ENCODE measurements at regions not wholly inside any gene's neighbourhood (a gene's known extent, or its start where the extent isn't known, plus 50 kb on each side); places are given as distances from the start of the nearest gene placed in this dataset.

DNA sequence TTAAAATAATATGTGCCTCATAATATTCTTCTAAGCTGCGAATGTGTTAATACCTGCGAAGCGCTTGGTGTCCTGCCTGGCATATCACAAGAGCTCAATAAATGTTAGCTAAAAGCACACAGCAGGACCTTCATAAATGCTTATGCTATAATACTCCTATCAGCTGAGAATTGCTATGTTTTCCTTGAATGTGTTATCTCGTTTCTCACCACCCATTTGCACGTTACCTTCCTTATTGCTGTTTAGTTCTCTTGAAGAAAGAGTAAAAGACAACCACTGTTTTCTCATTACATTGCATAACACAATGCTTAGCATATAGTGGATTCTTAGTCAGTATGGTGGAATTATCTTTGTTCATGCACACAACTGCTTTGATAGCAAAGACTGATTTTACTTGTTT is 76.6 kb downstream of the EDN1 start:
- Histone ChIP-seq H3K9me3 (ENCODE audit: low read length) (no peaks in the 10 kb centered on the region), H2AFZ (ENCODE audit: low read depth, low read length) (no peak overlapping the region), H3K36me3 (ENCODE audit: insufficient read depth, low read length) (no peaks in the 10 kb centered on the region), H3F3A (ENCODE audit: insufficient read depth, low read length, poor library complexity, severe bottlenecking) (no peaks in the 10 kb centered on the region), H3K9ac (ENCODE audit: low read length) (no peak overlapping the region), H3K9me2 (ENCODE audit: insufficient read depth, low read length) (no peaks in the 10 kb centered on the region), H4K20me1 (ENCODE audit: insufficient read depth) (no peaks in the 10 kb centered on the region), H3K4me3 (ENCODE audit: low read length) (no peak overlapping the region), H3K79me2 (replicated peaks; ENCODE audit: insufficient read depth, low read length) (no peaks in the 10 kb centered on the region), H3K4me2 (ENCODE audit: low read length) (no peak overlapping the region), H3K27me3 (ENCODE audit: insufficient read depth, low read depth, low read length) (no peaks in the 10 kb centered on the region), H3K27ac (ENCODE audit: low read length) (no peak overlapping the region)
- TF ChIP-seq TAF1 (IDR thresholded peaks at IDR 0.05; ENCODE audit: low read depth) (no peak), MXI1 (conservative IDR thresholded peaks at IDR 0.05; ENCODE audit: poor library complexity, severe bottlenecking) (no peak), EZH2 (IDR thresholded peaks at IDR 0.05; ENCODE audit: borderline replicate concordance, insufficient read depth, low read length, poor library complexity, severe bottlenecking) (no peak), EP300 (conservative IDR thresholded peaks at IDR 0.05; ENCODE audit: poor library complexity, severe bottlenecking) (no peak), POLR2AphosphoS5 (IDR thresholded peaks at IDR 0.05) (no peak), RAD21 (conservative IDR thresholded peaks at IDR 0.05) (no peak), SMC3 (conservative IDR thresholded peaks at IDR 0.05; ENCODE audit: poor library complexity) (no peak)
- TF ChIP-seq, protein P1, sequence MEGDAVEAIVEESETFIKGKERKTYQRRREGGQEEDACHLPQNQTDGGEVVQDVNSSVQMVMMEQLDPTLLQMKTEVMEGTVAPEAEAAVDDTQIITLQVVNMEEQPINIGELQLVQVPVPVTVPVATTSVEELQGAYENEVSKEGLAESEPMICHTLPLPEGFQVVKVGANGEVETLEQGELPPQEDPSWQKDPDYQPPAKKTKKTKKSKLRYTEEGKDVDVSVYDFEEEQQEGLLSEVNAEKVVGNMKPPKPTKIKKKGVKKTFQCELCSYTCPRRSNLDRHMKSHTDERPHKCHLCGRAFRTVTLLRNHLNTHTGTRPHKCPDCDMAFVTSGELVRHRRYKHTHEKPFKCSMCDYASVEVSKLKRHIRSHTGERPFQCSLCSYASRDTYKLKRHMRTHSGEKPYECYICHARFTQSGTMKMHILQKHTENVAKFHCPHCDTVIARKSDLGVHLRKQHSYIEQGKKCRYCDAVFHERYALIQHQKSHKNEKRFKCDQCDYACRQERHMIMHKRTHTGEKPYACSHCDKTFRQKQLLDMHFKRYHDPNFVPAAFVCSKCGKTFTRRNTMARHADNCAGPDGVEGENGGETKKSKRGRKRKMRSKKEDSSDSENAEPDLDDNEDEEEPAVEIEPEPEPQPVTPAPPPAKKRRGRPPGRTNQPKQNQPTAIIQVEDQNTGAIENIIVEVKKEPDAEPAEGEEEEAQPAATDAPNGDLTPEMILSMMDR (IDR thresholded peaks at IDR 0.05; ENCODE audit: poor library complexity, severe bottlenecking), result no peak
- TF ChIP-seq, protein P2, sequence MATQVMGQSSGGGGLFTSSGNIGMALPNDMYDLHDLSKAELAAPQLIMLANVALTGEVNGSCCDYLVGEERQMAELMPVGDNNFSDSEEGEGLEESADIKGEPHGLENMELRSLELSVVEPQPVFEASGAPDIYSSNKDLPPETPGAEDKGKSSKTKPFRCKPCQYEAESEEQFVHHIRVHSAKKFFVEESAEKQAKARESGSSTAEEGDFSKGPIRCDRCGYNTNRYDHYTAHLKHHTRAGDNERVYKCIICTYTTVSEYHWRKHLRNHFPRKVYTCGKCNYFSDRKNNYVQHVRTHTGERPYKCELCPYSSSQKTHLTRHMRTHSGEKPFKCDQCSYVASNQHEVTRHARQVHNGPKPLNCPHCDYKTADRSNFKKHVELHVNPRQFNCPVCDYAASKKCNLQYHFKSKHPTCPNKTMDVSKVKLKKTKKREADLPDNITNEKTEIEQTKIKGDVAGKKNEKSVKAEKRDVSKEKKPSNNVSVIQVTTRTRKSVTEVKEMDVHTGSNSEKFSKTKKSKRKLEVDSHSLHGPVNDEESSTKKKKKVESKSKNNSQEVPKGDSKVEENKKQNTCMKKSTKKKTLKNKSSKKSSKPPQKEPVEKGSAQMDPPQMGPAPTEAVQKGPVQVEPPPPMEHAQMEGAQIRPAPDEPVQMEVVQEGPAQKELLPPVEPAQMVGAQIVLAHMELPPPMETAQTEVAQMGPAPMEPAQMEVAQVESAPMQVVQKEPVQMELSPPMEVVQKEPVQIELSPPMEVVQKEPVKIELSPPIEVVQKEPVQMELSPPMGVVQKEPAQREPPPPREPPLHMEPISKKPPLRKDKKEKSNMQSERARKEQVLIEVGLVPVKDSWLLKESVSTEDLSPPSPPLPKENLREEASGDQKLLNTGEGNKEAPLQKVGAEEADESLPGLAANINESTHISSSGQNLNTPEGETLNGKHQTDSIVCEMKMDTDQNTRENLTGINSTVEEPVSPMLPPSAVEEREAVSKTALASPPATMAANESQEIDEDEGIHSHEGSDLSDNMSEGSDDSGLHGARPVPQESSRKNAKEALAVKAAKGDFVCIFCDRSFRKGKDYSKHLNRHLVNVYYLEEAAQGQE (IDR thresholded peaks at IDR 0.05; ENCODE audit: borderline replicate concordance), result no peak

DNA sequence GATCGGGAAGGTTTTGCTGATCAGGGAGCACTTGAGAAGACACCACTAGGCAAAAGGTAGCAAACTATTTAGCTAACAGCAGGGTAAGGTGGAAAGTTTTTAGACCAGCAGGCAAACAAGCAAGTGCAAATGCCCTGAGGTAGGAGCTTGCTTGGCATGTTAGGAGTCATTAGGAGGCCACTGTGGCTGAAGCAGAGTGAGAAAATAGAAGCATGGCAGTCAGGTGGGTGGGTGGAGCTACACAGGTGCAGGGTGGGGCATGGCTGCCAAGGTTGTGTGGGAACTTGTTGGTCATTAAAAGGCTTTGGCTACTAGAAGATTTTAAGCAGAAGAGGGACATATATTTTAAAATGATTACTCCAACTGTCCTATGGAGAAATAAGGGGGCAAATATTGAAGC is 77.3 kb downstream of the EDN1 start:
- Histone ChIP-seq H4K20me1 (ENCODE audit: insufficient read depth) (no peaks in the 10 kb centered on the region), H3K9ac (ENCODE audit: low read length) (no peak overlapping the region), H3K27me3 (ENCODE audit: insufficient read depth, low read depth, low read length) (no peaks in the 10 kb centered on the region), H3K79me2 (replicated peaks; ENCODE audit: insufficient read depth, low read length) (no peaks in the 10 kb centered on the region), H3K36me3 (ENCODE audit: insufficient read depth, low read length) (no peaks in the 10 kb centered on the region), H3K9me2 (ENCODE audit: insufficient read depth, low read length) (no peaks in the 10 kb centered on the region), H3K9me3 (ENCODE audit: low read length) (no peaks in the 10 kb centered on the region), H2AFZ (ENCODE audit: low read depth, low read length) (no peak overlapping the region), H3K27ac (ENCODE audit: low read length) (no peak overlapping the region), H3K4me2 (ENCODE audit: low read length) (no peak overlapping the region), H3F3A (ENCODE audit: insufficient read depth, low read length, poor library complexity, severe bottlenecking) (no peaks in the 10 kb centered on the region), H3K4me3 (ENCODE audit: low read length) (no peak overlapping the region)
- TF ChIP-seq, protein P2 (IDR thresholded peaks at IDR 0.05; ENCODE audit: borderline replicate concordance), result no peak
- TF ChIP-seq TAF1 (IDR thresholded peaks at IDR 0.05; ENCODE audit: low read depth), result no peak
- no peak for TF ChIP-seq SMC3 (conservative IDR thresholded peaks at IDR 0.05; ENCODE audit: poor library complexity)
- no peak for TF ChIP-seq POLR2AphosphoS5 (IDR thresholded peaks at IDR 0.05)
- TF ChIP-seq EZH2 (IDR thresholded peaks at IDR 0.05; ENCODE audit: borderline replicate concordance, insufficient read depth, low read length, poor library complexity, severe bottlenecking), result no peak
- TF ChIP-seq EP300 (conservative IDR thresholded peaks at IDR 0.05; ENCODE audit: poor library complexity, severe bottlenecking), result no peak
- TF ChIP-seq, protein P1 (IDR thresholded peaks at IDR 0.05; ENCODE audit: poor library complexity, severe bottlenecking), result no peak
- TF ChIP-seq RAD21 (conservative IDR thresholded peaks at IDR 0.05), result no peak
